ENCODE measurements at regions not wholly inside any gene's neighbourhood (a gene's known extent, or its start where the extent isn't known, plus 50 kb on each side); places are given as distances from the start of the nearest gene placed in this dataset.

DNA sequence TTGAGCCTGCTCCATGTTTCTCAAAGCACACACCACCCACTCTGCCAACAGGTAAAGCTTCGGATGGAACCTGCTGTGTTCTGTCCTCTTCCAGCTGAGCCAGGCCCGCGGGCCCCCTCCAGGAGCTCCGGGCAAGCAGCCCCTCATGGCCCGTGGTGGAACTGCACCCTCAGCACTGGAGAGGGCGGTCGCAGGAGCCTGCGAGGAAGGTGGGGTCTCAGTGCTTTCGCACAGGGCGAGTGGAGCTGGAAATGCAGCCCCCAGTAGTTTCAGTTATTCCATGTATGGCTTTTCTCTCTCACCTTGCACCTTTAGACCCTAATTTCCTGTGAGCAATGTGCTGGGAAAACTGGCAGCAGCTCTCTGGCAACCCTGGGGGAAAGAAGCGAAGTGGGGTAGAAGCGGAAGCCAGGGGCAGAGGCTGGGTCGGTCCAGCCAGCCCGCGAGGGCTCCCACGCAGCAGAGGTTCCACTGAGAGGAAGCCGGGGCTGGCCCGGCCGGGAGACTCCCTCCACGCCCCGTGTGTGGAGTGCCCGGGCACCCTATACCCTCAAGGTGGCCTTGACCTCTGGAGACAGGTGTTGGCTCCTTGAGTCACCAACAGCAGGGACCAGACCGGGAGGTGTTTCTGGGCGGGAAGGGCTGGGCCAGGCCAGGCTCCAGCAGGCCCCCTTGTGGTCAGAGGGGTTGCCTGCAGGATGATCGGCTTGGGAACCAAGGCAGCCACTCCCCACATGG is 119.9 kb upstream of the TMEM45B start:
- DNase-seq (ENCODE audit: extremely low spot score), result no peak
- no peak overlapping the region for H3K27ac ChIP-seq (replicated peaks in 1 of 4)

DNA sequence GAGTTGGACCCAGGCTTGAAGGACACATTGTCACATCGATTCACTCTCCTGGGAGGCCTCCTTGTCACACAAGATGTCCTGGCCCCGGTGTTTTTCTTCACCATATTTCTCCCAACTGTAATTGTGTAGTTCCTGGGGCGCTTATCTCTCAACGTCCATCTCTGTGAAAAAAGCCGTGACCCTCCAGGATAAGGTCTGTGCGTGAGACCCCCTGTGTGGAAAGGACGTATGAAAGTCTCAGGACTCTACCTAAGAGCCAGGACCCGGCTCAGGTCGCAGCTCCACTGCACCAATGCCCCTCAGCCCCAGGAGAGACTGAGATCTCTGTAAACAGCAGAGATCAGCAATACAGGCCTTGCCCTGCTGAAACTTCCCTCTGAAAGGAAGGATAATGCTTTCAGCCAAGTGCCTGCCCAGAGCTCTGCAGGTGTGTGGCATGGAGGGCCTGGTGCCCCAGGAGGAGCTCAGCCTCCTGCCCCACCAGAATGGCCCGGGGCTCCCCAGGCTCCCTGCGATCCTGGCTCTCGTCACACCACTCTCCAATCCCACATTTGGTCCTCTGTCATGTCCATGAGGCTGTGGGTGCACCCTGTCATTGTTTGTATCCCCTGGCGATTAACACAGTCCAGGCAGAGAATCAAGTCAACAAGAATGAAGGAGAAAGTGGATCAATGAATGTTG is 119.2 kb upstream of the TMEM45B start:
- intact Hi-C loops (cut with DNase I), result no loop called here
- Histone ChIP-seq H3K36me3 (no peaks in the 10 kb centered on the region), H3K27me3 (peaks cover 0 to 49% (median 0%) of the 10 kb centered on the region in 4 donors), H3K4me3 (peak overlapping the region in 1 of 4 donors; percentile 34), H3K9me3 (no peaks in the 10 kb centered on the region), H3K27ac (replicated peaks in 1 of 4) (no peak overlapping the region), H3K4me1 (peaks cover 0 to 13% (median 8%) of the 10 kb centered on the region in 4 donors)
- no peak for DNase-seq (ENCODE audit: extremely low spot score)
- WGBS, result 48% methylated on average over 11 of the region's 13 CpGs
- TF ChIP-seq POLR2AphosphoS5 (IDR thresholded peaks at IDR 0.05), result no peak
- TF ChIP-seq EP300 (IDR thresholded peaks at IDR 0.05), result no peak
- TF ChIP-seq, protein P1, sequence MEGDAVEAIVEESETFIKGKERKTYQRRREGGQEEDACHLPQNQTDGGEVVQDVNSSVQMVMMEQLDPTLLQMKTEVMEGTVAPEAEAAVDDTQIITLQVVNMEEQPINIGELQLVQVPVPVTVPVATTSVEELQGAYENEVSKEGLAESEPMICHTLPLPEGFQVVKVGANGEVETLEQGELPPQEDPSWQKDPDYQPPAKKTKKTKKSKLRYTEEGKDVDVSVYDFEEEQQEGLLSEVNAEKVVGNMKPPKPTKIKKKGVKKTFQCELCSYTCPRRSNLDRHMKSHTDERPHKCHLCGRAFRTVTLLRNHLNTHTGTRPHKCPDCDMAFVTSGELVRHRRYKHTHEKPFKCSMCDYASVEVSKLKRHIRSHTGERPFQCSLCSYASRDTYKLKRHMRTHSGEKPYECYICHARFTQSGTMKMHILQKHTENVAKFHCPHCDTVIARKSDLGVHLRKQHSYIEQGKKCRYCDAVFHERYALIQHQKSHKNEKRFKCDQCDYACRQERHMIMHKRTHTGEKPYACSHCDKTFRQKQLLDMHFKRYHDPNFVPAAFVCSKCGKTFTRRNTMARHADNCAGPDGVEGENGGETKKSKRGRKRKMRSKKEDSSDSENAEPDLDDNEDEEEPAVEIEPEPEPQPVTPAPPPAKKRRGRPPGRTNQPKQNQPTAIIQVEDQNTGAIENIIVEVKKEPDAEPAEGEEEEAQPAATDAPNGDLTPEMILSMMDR (IDR thresholded peaks at IDR 0.05), result no peak
- no peak for TF ChIP-seq POLR2A (IDR thresholded peaks at IDR 0.05; ENCODE audit: low read depth)

More for the DNA sequence above, 119.9 kb upstream of the TMEM45B start:
- no peaks in the 10 kb centered on the region for H3K9me3 ChIP-seq
- H3K4me3 ChIP-seq, result peak overlapping the region; percentile 27 to 45 (median 36)
- peaks cover 0 to 46% (median 0%) of the 10 kb centered on the region in 4 donors for H3K27me3 ChIP-seq
- 3% methylated on average over 16 of the region's 25 CpGs for WGBS
- no peaks in the 10 kb centered on the region for H3K36me3 ChIP-seq
- peaks cover 0 to 13% (median 8%) of the 10 kb centered on the region in 4 donors for H3K4me1 ChIP-seq
- TF ChIP-seq EP300 (IDR thresholded peaks at IDR 0.05) (no peak), POLR2A (IDR thresholded peaks at IDR 0.05; ENCODE audit: low read depth) (no peak), POLR2AphosphoS5 (IDR thresholded peaks at IDR 0.05) (no peak)
- TF ChIP-seq, protein P1 (IDR thresholded peaks at IDR 0.05), result peak; percentile 26 to 49 (median 38)
- intact Hi-C loops (cut with DNase I), result no loop called here

DNA sequence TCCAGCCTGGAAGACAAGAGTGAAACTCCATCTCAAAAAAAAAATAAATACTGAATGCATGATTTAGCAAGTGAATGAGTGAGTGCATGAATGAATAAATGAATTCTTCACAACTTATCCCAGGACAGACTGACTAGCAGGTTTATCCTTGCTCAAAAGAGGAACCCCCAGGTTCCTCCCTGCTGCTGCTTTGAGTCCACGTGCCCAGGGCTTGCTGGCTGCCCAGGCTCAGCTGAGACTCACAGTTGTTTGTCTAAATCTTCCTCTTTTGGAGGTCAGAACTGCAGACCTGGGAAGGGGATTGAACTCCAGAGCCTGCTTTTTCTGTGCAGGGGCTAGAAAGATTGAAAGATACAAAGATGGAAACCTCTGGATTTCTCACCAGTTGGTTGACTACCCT is 117.4 kb upstream of the TMEM45B start:
- intact Hi-C loops (cut with DNase I), result no loop called here

DNA sequence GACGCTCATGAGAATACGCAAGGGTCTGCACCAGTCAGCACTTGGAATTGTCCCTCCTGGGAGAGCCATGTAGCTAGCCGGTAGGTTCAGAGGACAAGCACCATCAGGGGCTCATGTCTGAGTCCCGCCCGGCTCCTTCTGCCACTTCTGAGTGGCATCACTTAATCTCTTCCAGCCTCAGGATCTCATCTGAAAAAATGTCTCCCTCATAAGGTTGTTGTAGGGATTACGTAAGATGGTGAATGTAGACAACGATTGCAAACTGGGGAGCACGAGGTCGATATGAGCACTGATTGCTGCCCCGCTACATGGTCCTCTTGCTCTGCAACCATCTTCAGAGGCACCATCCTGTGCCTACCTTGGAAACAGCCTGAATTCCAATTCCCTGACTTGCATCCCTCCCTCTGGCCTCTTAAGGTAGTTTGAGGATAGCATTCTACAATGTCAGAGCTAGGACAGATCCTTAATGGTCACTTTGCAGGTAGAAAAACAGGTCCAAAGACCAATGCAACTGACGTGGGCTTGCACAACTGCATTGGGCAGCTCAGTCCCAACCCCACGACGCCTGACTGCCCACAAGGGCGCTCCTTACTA is 115.8 kb upstream of the TMEM45B start:
- peaks cover 0 to 13% (median 8%) of the 10 kb centered on the region in 4 donors for H3K4me1 ChIP-seq
- DNase-seq (ENCODE audit: extremely low spot score), result peak; percentile 79
- no peak overlapping the region for H3K4me3 ChIP-seq
- no peaks in the 10 kb centered on the region for H3K9me3 ChIP-seq
- H3K36me3 ChIP-seq, result no peaks in the 10 kb centered on the region
- intact Hi-C loops (cut with DNase I), result no loop called here
- peaks cover 0 to 31% (median 0%) of the 10 kb centered on the region in 4 donors for H3K27me3 ChIP-seq
- H3K27ac ChIP-seq (replicated peaks in 1 of 4), result no peak overlapping the region
- TF ChIP-seq EP300 (IDR thresholded peaks at IDR 0.05), result no peak
- TF ChIP-seq, protein P1 (IDR thresholded peaks at IDR 0.05), result no peak
- no peak for TF ChIP-seq POLR2AphosphoS5 (IDR thresholded peaks at IDR 0.05)
- TF ChIP-seq POLR2A (IDR thresholded peaks at IDR 0.05; ENCODE audit: low read depth), result no peak
- 87% methylated on average over 14 of the region's 14 CpGs for WGBS

More for the DNA sequence above, 117.4 kb upstream of the TMEM45B start:
- no peak for DNase-seq (ENCODE audit: extremely low spot score)
- TF ChIP-seq POLR2A (IDR thresholded peaks at IDR 0.05; ENCODE audit: low read depth) (no peak), EP300 (IDR thresholded peaks at IDR 0.05) (no peak), POLR2AphosphoS5 (IDR thresholded peaks at IDR 0.05) (no peak)
- TF ChIP-seq, protein P1 (IDR thresholded peaks at IDR 0.05), result no peak
- H3K9me3 ChIP-seq, result no peaks in the 10 kb centered on the region
- no peaks in the 10 kb centered on the region for H3K36me3 ChIP-seq
- no peak overlapping the region for H3K4me3 ChIP-seq
- peaks cover 0 to 13% (median 8%) of the 10 kb centered on the region in 4 donors for H3K4me1 ChIP-seq
- peaks cover 0 to 39% (median 0%) of the 10 kb centered on the region in 4 donors for H3K27me3 ChIP-seq
- 50% methylated on average over 1 of the region's 1 CpG for WGBS
- H3K27ac ChIP-seq (replicated peaks in 1 of 4), result no peak overlapping the region

All from esophagus muscularis mucosa (tissue), 4 donors.